HCT116 (cell line): ENCODE measurements at regions not wholly inside any gene's neighbourhood (a gene's known extent, or its start where the extent isn't known, plus 50 kb on each side); places are given as distances from the start of the nearest gene placed in this dataset.

Experiments
- ATAC-seq: fragments of 200-7000 bp; cut with Tn5 transposase; 2 replicates; pipeline ENCODE4 v1.9.1; 2020; ENCODE audit warnings: mild to moderate bottlenecking, moderate library complexity
- BruUV-seq: library from RNA; stranded (reverse); fragments of 400-500 nt; replicated peaks from 2 replicates; lab custom pipeline; 2021; lab: Mats Ljungman, UMichigan
- CTCF ChIA-PET: fragments of 300-600 bp; sonication (Branson Sonifier 250); formaldehyde crosslinking; loops from one replicate; lab custom pipeline; 2021; ENCODE audit warnings: antibody characterized with exemption; lab: Charles Lee
- POLR2A ChIA-PET: fragments of 300-600, 350-600 bp; sonication (Branson Sonifier 250); formaldehyde crosslinking; loops from one replicate; lab custom pipeline; 2021; ENCODE audit warnings: antibody characterized with exemption; lab: Charles Lee
- RAD21 ChIA-PET, 2 experiments: fragments of 300-600 bp; sonication (Branson Sonifier 250); formaldehyde crosslinking; loops; one replicate each; lab custom pipeline; 2023; ENCODE audit warnings: low total read pairs in 2 of 2; ENCODE audit not compliant: uncharacterized antibody in 2 of 2, unreplicated experiment in 2 of 2, low non-redundant PET in 1 of 2; lab: Charles Lee
- DNase-seq: peaks from one replicate; pipeline ENCODE4 v3.0.0-alpha.2; 2010; ENCODE audit warnings: low read depth, low spot score
- H2AFZ ChIP-seq: fragments of 200-600 bp; shearing (Covaris generic), sonication (generic); 2 replicates; pipeline ENCODE4 v1.6.1; 2017; ENCODE audit warnings: low read depth, mixed run types, mixed read lengths, antibody characterized with exemption, low read length; ENCODE audit not compliant: poor library complexity, severe bottlenecking
- H3K27ac ChIP-seq: 2 replicates; pipeline ENCODE4 v1.5.1; 2012; ENCODE audit warnings: low read depth, low read length
- H3K27me3 ChIP-seq: fragments of 200-600 bp; sonication (generic); 2 replicates; pipeline ENCODE4 v1.6.1; 2016; ENCODE audit warnings: mixed run types, low read length, mixed read lengths; ENCODE audit not compliant: insufficient read depth
- H3K36me3 ChIP-seq, 2 experiments: fragments of 200-500 bp in 1 of 2; fragments of 200-600 bp in 1 of 2; sonication (Bioruptor generic) in 1 of 2; sonication (generic) in 1 of 2; 2 replicates each; pipeline versions ENCODE4 v1.5.1 to v1.6.1; 2014 to 2016; ENCODE audit warnings: low read length in 2 of 2, inconsistent platforms in 1 of 2, mixed read lengths in 1 of 2, mixed run types in 1 of 2; ENCODE audit not compliant: insufficient read depth in 2 of 2, control insufficient read depth in 1 of 2
- H3K4me1 ChIP-seq, 2 experiments: fragments of 200-600 bp in 1 of 2; sonication (generic) in 1 of 2; 2 replicates each; pipeline versions ENCODE4 v1.5.1 to v1.6.1; 2012 to 2017; ENCODE audit warnings: low read length in 2 of 2, inconsistent platforms in 1 of 2, mild to moderate bottlenecking in 1 of 2, mixed read lengths in 1 of 2, mixed run types in 1 of 2, moderate library complexity in 1 of 2; ENCODE audit not compliant: insufficient read depth in 2 of 2, control insufficient read depth in 1 of 2
- H3K4me2 ChIP-seq: fragments of 200-600 bp; sonication (generic); 2 replicates; pipeline ENCODE4 v1.6.1; 2017; ENCODE audit warnings: mixed run types, low read length, mixed read lengths
- H3K4me3 ChIP-seq, 2 experiments: fragments of 200-600 bp in 1 of 2; sonication (generic) in 1 of 2; replicated peaks in 1 of 2; 2 replicates each; pipeline ENCODE4 v1.5.1; 2011 to 2016; ENCODE audit warnings: low read length in 2 of 2, control low read depth in 1 of 2, low read depth in 1 of 2, mild to moderate bottlenecking in 1 of 2, mixed read lengths in 1 of 2, mixed run types in 1 of 2
- H3K79me2 ChIP-seq: fragments of 200-600 bp; sonication (generic); 2 replicates; pipeline ENCODE4 v1.6.1; 2017; ENCODE audit warnings: mild to moderate bottlenecking, mixed run types, low read length, moderate library complexity, mixed read lengths; ENCODE audit not compliant: insufficient read depth
- H3K9ac ChIP-seq: fragments of 200-600 bp; sonication (generic); 2 replicates; pipeline ENCODE4 v1.6.1; 2016; ENCODE audit warnings: low read length, mixed read lengths
- H3K9me2 ChIP-seq: fragments of 200-600 bp; sonication (generic), shearing (Covaris generic); 2 replicates; pipeline ENCODE4 v1.6.1; 2017; ENCODE audit warnings: mixed run types, mild to moderate bottlenecking, moderate library complexity; ENCODE audit not compliant: insufficient read depth
- H3K9me3 ChIP-seq, 2 experiments: fragments of 200-500 bp in 1 of 2; fragments of 200-600 bp in 1 of 2; sonication (Bioruptor generic) in 1 of 2; sonication (generic) in 1 of 2; 2 replicates each; pipeline ENCODE4 v1.6.1; 2014 to 2017; ENCODE audit warnings: low read length in 2 of 2, mixed read lengths in 2 of 2, inconsistent platforms in 1 of 2, low read depth in 1 of 2, mild to moderate bottlenecking in 1 of 2, mixed run types in 1 of 2, moderate library complexity in 1 of 2; ENCODE audit not compliant: control insufficient read depth in 1 of 2, insufficient read depth in 1 of 2
- H4K20me1 ChIP-seq: fragments of 200-600 bp; sonication (generic), shearing (Covaris generic); 2 replicates; pipeline ENCODE4 v1.6.1; 2017; ENCODE audit warnings: mixed run types, mild to moderate bottlenecking, moderate library complexity; ENCODE audit not compliant: insufficient read depth
- CEBPB ChIP-seq: IDR thresholded peaks from 2 replicates; pipeline ENCODE4 v1.6.1; 2012; ENCODE audit warnings: low read depth
- JUND ChIP-seq: IDR thresholded peaks from 2 replicates; pipeline ENCODE4 v1.6.1; 2012
- MAX ChIP-seq: IDR thresholded peaks from 2 replicates; pipeline ENCODE4 v1.6.1; 2012
- POLR2A ChIP-seq: IDR thresholded peaks from 2 replicates; pipeline ENCODE4 v1.7.0; 2011; ENCODE audit warnings: borderline replicate concordance; ENCODE audit not compliant: insufficient read depth, insufficient read length; ENCODE audit errors: extremely low read depth
- TCF7L2 ChIP-seq: IDR thresholded peaks from 2 replicates; pipeline ENCODE4 v1.7.0; 2011; ENCODE audit warnings: borderline replicate concordance, inconsistent platforms; ENCODE audit not compliant: insufficient read depth, insufficient read length; ENCODE audit errors: extremely low read depth
- YY1 ChIP-seq: IDR thresholded peaks from 2 replicates; pipeline ENCODE4 v1.6.1; 2011; ENCODE audit warnings: low read length, low read depth, moderate library complexity, mild to moderate bottlenecking; ENCODE audit not compliant: insufficient replicate concordance; ENCODE audit errors: extremely low read depth
- ZFX ChIP-seq: fragments of 450-650 bp; IDR thresholded peaks from 2 replicates; pipeline ENCODE4 v1.6.1; 2017
- ZNF274 ChIP-seq: fragments of 200-500 bp; sonication (Bioruptor generic); IDR thresholded peaks from 2 replicates; pipeline ENCODE4 v1.6.1; 2014; ENCODE audit warnings: mild to moderate bottlenecking, low read depth, low read length, inconsistent platforms
- intact Hi-C: fragments of 100-400 bp; cut with micrococcal nuclease; formaldehyde crosslinking; loops from 2 replicates; pipeline ENCODE4 v1.10.0; 2022
- TF ChIP-seq, protein P1 (sequence below): IDR thresholded peaks from 2 replicates; pipeline ENCODE4 v1.6.1; 2012; ENCODE audit warnings: low read depth

- no peak for TF ChIP-seq JUND
- no peak for TF ChIP-seq YY1
- TF ChIP-seq MAX = no peak
- TF ChIP-seq TCF7L2 = no peak
- no peak for TF ChIP-seq ZFX
- TF ChIP-seq CEBPB = no peak
- TF ChIP-seq, protein P1, sequence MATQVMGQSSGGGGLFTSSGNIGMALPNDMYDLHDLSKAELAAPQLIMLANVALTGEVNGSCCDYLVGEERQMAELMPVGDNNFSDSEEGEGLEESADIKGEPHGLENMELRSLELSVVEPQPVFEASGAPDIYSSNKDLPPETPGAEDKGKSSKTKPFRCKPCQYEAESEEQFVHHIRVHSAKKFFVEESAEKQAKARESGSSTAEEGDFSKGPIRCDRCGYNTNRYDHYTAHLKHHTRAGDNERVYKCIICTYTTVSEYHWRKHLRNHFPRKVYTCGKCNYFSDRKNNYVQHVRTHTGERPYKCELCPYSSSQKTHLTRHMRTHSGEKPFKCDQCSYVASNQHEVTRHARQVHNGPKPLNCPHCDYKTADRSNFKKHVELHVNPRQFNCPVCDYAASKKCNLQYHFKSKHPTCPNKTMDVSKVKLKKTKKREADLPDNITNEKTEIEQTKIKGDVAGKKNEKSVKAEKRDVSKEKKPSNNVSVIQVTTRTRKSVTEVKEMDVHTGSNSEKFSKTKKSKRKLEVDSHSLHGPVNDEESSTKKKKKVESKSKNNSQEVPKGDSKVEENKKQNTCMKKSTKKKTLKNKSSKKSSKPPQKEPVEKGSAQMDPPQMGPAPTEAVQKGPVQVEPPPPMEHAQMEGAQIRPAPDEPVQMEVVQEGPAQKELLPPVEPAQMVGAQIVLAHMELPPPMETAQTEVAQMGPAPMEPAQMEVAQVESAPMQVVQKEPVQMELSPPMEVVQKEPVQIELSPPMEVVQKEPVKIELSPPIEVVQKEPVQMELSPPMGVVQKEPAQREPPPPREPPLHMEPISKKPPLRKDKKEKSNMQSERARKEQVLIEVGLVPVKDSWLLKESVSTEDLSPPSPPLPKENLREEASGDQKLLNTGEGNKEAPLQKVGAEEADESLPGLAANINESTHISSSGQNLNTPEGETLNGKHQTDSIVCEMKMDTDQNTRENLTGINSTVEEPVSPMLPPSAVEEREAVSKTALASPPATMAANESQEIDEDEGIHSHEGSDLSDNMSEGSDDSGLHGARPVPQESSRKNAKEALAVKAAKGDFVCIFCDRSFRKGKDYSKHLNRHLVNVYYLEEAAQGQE = no peak
- TF ChIP-seq POLR2A = no peak
- TF ChIP-seq ZNF274 = no peak
These were observed 921.9 kb downstream of the ADGRL2 start for GRCh38 chr1:82722608-82723007.

More at GRCh38 chr1:82722608-82723007, 921.9 kb downstream of the ADGRL2 start:
- Histone ChIP-seq H2AFZ (no peak overlapping the region), H3K79me2 (no peaks in the 10 kb centered on the region), H3K9me2 (no peaks in the 10 kb centered on the region), H3K4me2 (no peak overlapping the region), H3K9ac (no peak overlapping the region), H3K27me3 (no peaks in the 10 kb centered on the region), H3K9me3 (0 out of 4 replicates have a peak, but pooled peaks cover 3 to 7% of the 10 kb centered on the region in 2 experiments), H3K4me1 (no peaks in the 10 kb centered on the region), H3K36me3 (no peaks in the 10 kb centered on the region), H3K4me3 (no peak overlapping the region), H3K27ac (no peak overlapping the region), H4K20me1 (no peaks in the 10 kb centered on the region; the same call in 1 of the 2 replicates)
- RAD21 ChIA-PET = no interaction called here
- POLR2A ChIA-PET = no interaction called here
- intact Hi-C loops = no loop called here
- ATAC-seq (no peak), DNase-seq (no peak)
- BruUV-seq = no TSS peak
- CTCF ChIA-PET = no interaction called here
